HepG2 (cell line): ENCODE measurements at regions not wholly inside any gene's neighbourhood (a gene's known extent, or its start where the extent isn't known, plus 50 kb on each side); places are given as distances from the start of the nearest gene placed in this dataset.

Experiments used
- ATAC-seq: fragments of 200-7000 bp; cut with Tn5 transposase; 3 replicates; pipeline ENCODE4 v1.9.1; 2020; ENCODE audit warnings: mild to moderate bottlenecking, moderate library complexity
- BruUV-seq: library from RNA; stranded (reverse); fragments of 400-500 nt; replicated peaks from 2 replicates; lab custom pipeline; 2021; lab: Mats Ljungman, UMichigan
- CTCF ChIA-PET: fragments of 300-600 bp; formaldehyde crosslinking; extraction: SDS; loops from one replicate; lab custom pipeline; 2021; ENCODE audit warnings: low total read pairs, inconsistent platforms, low intra/inter-chr PET ratio; lab: Yijun Ruan, JAX
- POLR2A ChIA-PET: fragments of 350-600 bp; sonication (Branson Sonifier 250); formaldehyde crosslinking; loops from one replicate; lab custom pipeline; 2020; ENCODE audit warnings: antibody characterized with exemption, inconsistent platforms; lab: Yijun Ruan, JAX
- DNase-seq: peaks from one replicate; pipeline ENCODE4 v3.0.0-alpha.2; 2015; ENCODE audit warnings: low spot score
- FAIRE-seq: peaks from 3 replicates; lab custom pipeline; 2011; peaks lifted over from hg19 to GRCh38; lab: Jason Lieb, UNC
- H2AFZ ChIP-seq: one replicate; pipeline ENCODE4 v1.6.1; 2011; ENCODE audit warnings: low read length, inconsistent platforms
- H3K27ac ChIP-seq: fragments of 300-600 bp; 3 replicates; pipeline ENCODE4 v1.8.0; 2011; ENCODE audit warnings: mixed run types, mild to moderate bottlenecking, mixed read lengths, low read length, inconsistent platforms; ENCODE audit not compliant: insufficient read depth; ENCODE audit errors: extremely low read length
- H3K27me3 ChIP-seq, 2 experiments: fragments of 200-600 bp in 1 of 2; 2 replicates in 1 of 2; 3 replicates in 1 of 2; pipeline versions ENCODE4 v1.6.0 to v1.8.0; 2011; ENCODE audit warnings: low read length in 2 of 2, mild to moderate bottlenecking in 2 of 2, moderate library complexity in 2 of 2, inconsistent platforms in 1 of 2; ENCODE audit not compliant: insufficient read depth in 2 of 2, control insufficient read depth in 1 of 2
- H3K36me3 ChIP-seq, 2 experiments: fragments of 200-600 bp in 1 of 2; replicated peaks in 1 of 2; 2 replicates in 1 of 2; 3 replicates in 1 of 2; pipeline versions ENCODE4 v1.5.1 to v1.8.0; 2011; ENCODE audit warnings: low read length in 2 of 2, inconsistent platforms in 1 of 2; ENCODE audit not compliant: insufficient read depth in 2 of 2, control insufficient read depth in 1 of 2
- H3K4me1 ChIP-seq: 2 replicates; pipeline ENCODE4 v1.5.1; 2012; ENCODE audit warnings: low read length, inconsistent platforms; ENCODE audit not compliant: insufficient read depth
- H3K4me2 ChIP-seq: 2 replicates; pipeline ENCODE4 v1.6.0; 2011; ENCODE audit warnings: low read depth, low read length, inconsistent platforms
- H3K4me3 ChIP-seq, 3 experiments: fragments of 200-600 bp in 1 of 3; sonication (generic), shearing (Covaris generic) in 1 of 3; replicated peaks in 1 of 3; 2 replicates each; pipeline ENCODE4 v1.5.1; 2011 to 2016; ENCODE audit warnings: low read length in 3 of 3, inconsistent platforms in 2 of 3, low read depth in 2 of 3, mild to moderate bottlenecking in 2 of 3, control low read depth in 1 of 3, mixed read lengths in 1 of 3; ENCODE audit not compliant: insufficient read depth in 1 of 3
- H3K79me2 ChIP-seq: one replicate; pipeline ENCODE4 v1.6.1; 2011; ENCODE audit warnings: low read length, inconsistent platforms; ENCODE audit not compliant: insufficient read depth
- H3K9ac ChIP-seq: 2 replicates; pipeline ENCODE4 v1.6.0; 2011; ENCODE audit warnings: mild to moderate bottlenecking, low read depth, low read length, inconsistent platforms; ENCODE audit not compliant: insufficient read depth
- H3K9me3 ChIP-seq: 2 replicates; pipeline ENCODE4 v1.5.1; 2012; ENCODE audit warnings: mild to moderate bottlenecking, low read length
- H4K20me1 ChIP-seq: 2 replicates; pipeline ENCODE4 v1.6.0; 2011; ENCODE audit warnings: inconsistent platforms, mild to moderate bottlenecking, low read length, moderate library complexity; ENCODE audit not compliant: insufficient read depth
- ETV6 ChIP-seq: sonication (generic); formaldehyde crosslinking; conservative IDR thresholded peaks from 2 replicates; pipeline ENCODE4 v1.4.0; 2020; ENCODE audit warnings: missing genetic modification reagents
- GFI1 ChIP-seq: sonication (generic); formaldehyde crosslinking; IDR thresholded peaks from 2 replicates; pipeline ENCODE4 v1.5.0; 2020; ENCODE audit warnings: missing genetic modification reagents, mild to moderate bottlenecking, borderline replicate concordance
- GTF3A ChIP-seq: sonication (generic); formaldehyde crosslinking; conservative IDR thresholded peaks from 2 replicates; pipeline ENCODE4 v1.4.0; 2020; ENCODE audit warnings: mild to moderate bottlenecking, missing genetic modification reagents
- HNRNPUL1 ChIP-seq: fragments of 200-400 bp; formaldehyde crosslinking; IDR thresholded peaks from 2 replicates; pipeline ENCODE4 v1.6.1; 2017; ENCODE audit warnings: low read depth, mild to moderate bottlenecking, low read length, moderate library complexity
- KMT2A ChIP-seq: sonication (generic); formaldehyde crosslinking; IDR thresholded peaks from 2 replicates; pipeline ENCODE4 v1.4.0; 2020; ENCODE audit warnings: missing genetic modification reagents
- NCOA2 ChIP-seq: sonication (generic); formaldehyde crosslinking; IDR thresholded peaks from 2 replicates; pipeline ENCODE4 v1.8.0; 2022; ENCODE audit warnings: inconsistent platforms
- ZNF451 ChIP-seq: sonication (generic); formaldehyde crosslinking; IDR thresholded peaks from 2 replicates; pipeline ENCODE4 v1.5.0; 2020; ENCODE audit warnings: mild to moderate bottlenecking, missing genetic modification reagents
- in situ Hi-C: cut with HindIII; loops from 2 replicates; pipeline ENCODE4 v1.10.0; 2017; ENCODE audit warnings: low pct_unique_long_range_greater_than_20kb; ENCODE audit not compliant: extremely low pct_ligation_motif_present
- intact Hi-C: fragments of 100-400 bp; cut with micrococcal nuclease; formaldehyde crosslinking; loops from one replicate; pipeline ENCODE4 v1.10.0; 2022; ENCODE audit not compliant: unreplicated experiment
- TF ChIP-seq, protein P1 (sequence below): sonication (generic); formaldehyde crosslinking; IDR thresholded peaks from 2 replicates; pipeline ENCODE4 v1.8.1; 2023; ENCODE audit warnings: mild to moderate bottlenecking, inconsistent platforms, moderate library complexity, missing genetic modification reagents, borderline replicate concordance
- TF ChIP-seq, protein P2 (sequence below): sonication (generic); formaldehyde crosslinking; IDR thresholded peaks from 2 replicates; pipeline ENCODE4 v1.5.0; 2020; ENCODE audit warnings: mild to moderate bottlenecking, missing genetic modification reagents, borderline replicate concordance

- no peak overlapping the region for H2AFZ ChIP-seq
- no peaks in the 10 kb centered on the region for H3K27me3 ChIP-seq
- no peaks in the 10 kb centered on the region for H3K4me1 ChIP-seq
- H3K4me2 ChIP-seq: no peak overlapping the region
- BruUV-seq: no TSS peak
- ChIA-PET POLR2A (no interaction called here), CTCF (no interaction called here)
- ATAC-seq: no peak
- H3K9ac ChIP-seq: no peak overlapping the region
- in situ Hi-C loops: no loop called here
- intact Hi-C loops: no loop called here
- peaks cover 3% of the 10 kb centered on the region; the same call in 1 of the 2 replicates for H3K9me3 ChIP-seq
- no peak overlapping the region for H3K4me3 ChIP-seq
- H3K79me2 ChIP-seq: no peaks in the 10 kb centered on the region
- no peaks in the 10 kb centered on the region for H4K20me1 ChIP-seq
- no peak for DNase-seq
- no peak for FAIRE-seq
- TF ChIP-seq ZNF451 (CRISPR knock-in tag): no peak
- TF ChIP-seq ETV6: no peak
- TF ChIP-seq, protein P1, sequence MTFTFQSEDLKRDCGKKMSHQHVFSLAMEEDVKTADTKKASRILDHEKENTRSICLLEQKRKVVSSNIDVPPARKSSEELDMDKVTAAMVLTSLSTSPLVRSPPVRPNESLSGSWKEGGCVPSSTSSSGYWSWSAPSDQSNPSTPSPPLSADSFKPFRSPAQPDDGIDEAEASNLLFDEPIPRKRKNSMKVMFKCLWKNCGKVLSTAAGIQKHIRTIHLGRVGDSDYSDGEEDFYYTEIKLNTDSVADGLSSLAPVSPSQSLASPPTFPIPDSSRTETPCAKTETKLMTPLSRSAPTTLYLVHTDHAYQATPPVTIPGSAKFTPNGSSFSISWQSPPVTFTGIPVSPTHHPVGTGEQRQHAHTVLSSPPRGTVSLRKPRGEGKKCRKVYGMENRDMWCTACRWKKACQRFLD: no peak
- TF ChIP-seq GTF3A (CRISPR knock-in tag): no peak
- TF ChIP-seq GFI1 (CRISPR knock-in tag): no peak
- TF ChIP-seq, protein P2, sequence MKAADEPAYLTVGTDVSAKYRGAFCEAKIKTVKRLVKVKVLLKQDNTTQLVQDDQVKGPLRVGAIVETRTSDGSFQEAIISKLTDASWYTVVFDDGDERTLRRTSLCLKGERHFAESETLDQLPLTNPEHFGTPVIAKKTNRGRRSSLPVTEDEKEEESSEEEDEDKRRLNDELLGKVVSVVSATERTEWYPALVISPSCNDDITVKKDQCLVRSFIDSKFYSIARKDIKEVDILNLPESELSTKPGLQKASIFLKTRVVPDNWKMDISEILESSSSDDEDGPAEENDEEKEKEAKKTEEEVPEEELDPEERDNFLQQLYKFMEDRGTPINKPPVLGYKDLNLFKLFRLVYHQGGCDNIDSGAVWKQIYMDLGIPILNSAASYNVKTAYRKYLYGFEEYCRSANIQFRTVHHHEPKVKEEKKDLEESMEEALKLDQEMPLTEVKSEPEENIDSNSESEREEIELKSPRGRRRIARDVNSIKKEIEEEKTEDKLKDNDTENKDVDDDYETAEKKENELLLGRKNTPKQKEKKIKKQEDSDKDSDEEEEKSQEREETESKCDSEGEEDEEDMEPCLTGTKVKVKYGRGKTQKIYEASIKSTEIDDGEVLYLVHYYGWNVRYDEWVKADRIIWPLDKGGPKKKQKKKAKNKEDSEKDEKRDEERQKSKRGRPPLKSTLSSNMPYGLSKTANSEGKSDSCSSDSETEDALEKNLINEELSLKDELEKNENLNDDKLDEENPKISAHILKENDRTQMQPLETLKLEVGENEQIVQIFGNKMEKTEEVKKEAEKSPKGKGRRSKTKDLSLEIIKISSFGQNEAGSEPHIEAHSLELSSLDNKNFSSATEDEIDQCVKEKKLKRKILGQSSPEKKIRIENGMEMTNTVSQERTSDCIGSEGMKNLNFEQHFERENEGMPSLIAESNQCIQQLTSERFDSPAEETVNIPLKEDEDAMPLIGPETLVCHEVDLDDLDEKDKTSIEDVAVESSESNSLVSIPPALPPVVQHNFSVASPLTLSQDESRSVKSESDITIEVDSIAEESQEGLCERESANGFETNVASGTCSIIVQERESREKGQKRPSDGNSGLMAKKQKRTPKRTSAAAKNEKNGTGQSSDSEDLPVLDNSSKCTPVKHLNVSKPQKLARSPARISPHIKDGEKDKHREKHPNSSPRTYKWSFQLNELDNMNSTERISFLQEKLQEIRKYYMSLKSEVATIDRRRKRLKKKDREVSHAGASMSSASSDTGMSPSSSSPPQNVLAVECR: no peak
- TF ChIP-seq HNRNPUL1: no peak
- TF ChIP-seq NCOA2 (CRISPR knock-in tag): no peak
- TF ChIP-seq KMT2A (CRISPR knock-in tag): no peak
- no peak overlapping the region for H3K27ac ChIP-seq
- H3K36me3 ChIP-seq: no peaks in the 10 kb centered on the region
These were observed 615.8 kb downstream of the HTR1A start for GRCh38 chr5:63346451-63346850.
